ENCODE measurements at regions not wholly inside any gene's neighbourhood (a gene's known extent, or its start where the extent isn't known, plus 50 kb on each side); places are given as distances from the start of the nearest gene placed in this dataset.

- Histone ChIP-seq H3K27me3 (ENCODE audit: insufficient read depth, low read length) (no peaks in the 10 kb centered on the region), H3K4ac (ENCODE audit: low read depth, low read length) (no peak overlapping the region), H2BK5ac (ENCODE audit: insufficient read length, low read length) (no peak overlapping the region), H3K23me2 (ENCODE audit: insufficient read length, low read depth, low read length, poor library complexity, severe bottlenecking) (no peaks in the 10 kb centered on the region), H2BK15ac (ENCODE audit: low read depth, low read length) (no peak overlapping the region), H3K27ac (ENCODE audit: insufficient read length, low read depth, low read length) (no peak overlapping the region), H2BK20ac (ENCODE audit: low read depth, low read length, poor library complexity, severe bottlenecking) (no peak overlapping the region), H4K5ac (ENCODE audit: insufficient read length, low read depth, low read length) (no peak overlapping the region), H3K79me2 (ENCODE audit: insufficient read depth, low read length) (no peaks in the 10 kb centered on the region), H4K20me1 (ENCODE audit: control insufficient read depth, insufficient read depth, insufficient read length) (no peaks in the 10 kb centered on the region), H3K18ac (ENCODE audit: insufficient read length, low read depth, low read length) (no peak overlapping the region), H2AFZ (ENCODE audit: low read length) (no peak overlapping the region), H4K91ac (ENCODE audit: insufficient read length, low read depth, low read length) (no peak overlapping the region), H3K4me1 (ENCODE audit: insufficient read depth, low read length) (no peaks in the 10 kb centered on the region), H3K79me1 (ENCODE audit: insufficient read depth, low read depth, low read length, poor library complexity, severe bottlenecking) (no peaks in the 10 kb centered on the region), H4K8ac (replicated peaks; ENCODE audit: insufficient read length, low read depth, low read length) (no peak overlapping the region), H3K56ac (ENCODE audit: insufficient read length, low read depth, low read length) (no peak overlapping the region), H2BK120ac (ENCODE audit: low read depth, low read length, poor library complexity, severe bottlenecking) (no peak overlapping the region), H3K9ac (ENCODE audit: extremely low read depth, insufficient read length, low read length) (no peak overlapping the region), H3K9me3 (ENCODE audit: control insufficient read depth, low read depth, low read length) (no peaks in the 10 kb centered on the region), H3T11ph (ENCODE audit: low read length) (no peak overlapping the region), H2BK12ac (ENCODE audit: insufficient read length, low read depth, low read length) (no peak overlapping the region), H3K23ac (ENCODE audit: insufficient read length, low read depth, low read length) (no peak overlapping the region), H3K4me2 (ENCODE audit: insufficient read depth, insufficient read length, low read length) (no peak overlapping the region), H3K14ac (ENCODE audit: insufficient read depth, low read length) (no peak overlapping the region), H2AK5ac (ENCODE audit: insufficient read length, low read length) (no peak overlapping the region)
- Mint-ChIP-seq H3K9me3 (peaks cover 2 to 9% of the 10 kb centered on the region in 2 experiments; a peak in 3 of 5 replicates), H3K4me3 (no peak overlapping the region), H3K36me3 (ENCODE audit: insufficient read depth in 1 of 3, low read depth in 3 of 3) (peaks cover 0 to 4% (median 0%) of the 10 kb centered on the region in 3 experiments; a peak in 1 of 7 replicates), H3K4me1 (no peaks in the 10 kb centered on the region), H3K27me3 (ENCODE audit: low read depth) (no peaks in the 10 kb centered on the region), H3K27ac (no peak overlapping the region)
- DNase-seq, result no peak
- no peak for TF ChIP-seq CTCF (conservative IDR thresholded peaks at IDR 0.05)
- no CpG with 5 or more reads among the region's 6 CpGs for WGBS (ENCODE audit: extremely low coverage, insufficient read length, low lambda C conversion rate)
Measured at GRCh38 chr6:85945459-85946185, 302.9 kb upstream of the SYNCRIP start.
